Endothelial cell of umbilical vein (primary cell): ENCODE measurements at regions not wholly inside any gene's neighbourhood (a gene's known extent, or its start where the extent isn't known, plus 50 kb on each side); places are given as distances from the start of the nearest gene placed in this dataset.

Experiments
- BruUV-seq: library from RNA; stranded (reverse); fragments of 400-500 nt; replicated peaks from 2 replicates; lab custom pipeline; 2021; lab: Mats Ljungman, UMichigan
- CTCF ChIA-PET: fragments of 300-600, 350-600 bp; sonication (Branson Sonifier 250); formaldehyde crosslinking; loops from one replicate; lab custom pipeline; 2021; ENCODE audit warnings: antibody characterized with exemption, inconsistent platforms; lab: Charles Lee
- POLR2A ChIA-PET: fragments of 300-600, 350-600 bp; sonication (Branson Sonifier 250); formaldehyde crosslinking; loops from one replicate; lab custom pipeline; 2021; ENCODE audit warnings: antibody characterized with exemption, inconsistent platforms; lab: Charles Lee
- DNase-seq: peaks from one replicate; pipeline ENCODE4 v3.0.0-alpha.2; 2011; ENCODE audit warnings: low read depth, low spot score
- FAIRE-seq: peaks from 2 replicates; lab custom pipeline; 2011; peaks lifted over from hg19 to GRCh38; lab: Jason Lieb, UNC
- H2AFZ ChIP-seq: 2 replicates; pipeline ENCODE4 v1.6.0; 2012; ENCODE audit warnings: low read depth, low read length, control low read depth, inconsistent platforms
- H3K27ac ChIP-seq: 2 replicates; pipeline ENCODE4 v1.5.1; 2011; ENCODE audit warnings: low read depth, mild to moderate bottlenecking, control low read depth, low read length, moderate library complexity; ENCODE audit not compliant: insufficient read depth
- H3K27me3 ChIP-seq, 2 experiments: 2 replicates each; pipeline versions ENCODE4 v1.6.0 to v1.6.1; 2011; ENCODE audit warnings: low read length in 2 of 2, mixed read lengths in 1 of 2; ENCODE audit not compliant: control insufficient read depth in 2 of 2, insufficient read depth in 2 of 2
- H3K36me3 ChIP-seq, 2 experiments: 2 replicates in 1 of 2; 3 replicates in 1 of 2; pipeline ENCODE4 v1.5.1; 2011; ENCODE audit warnings: low read length in 2 of 2, mild to moderate bottlenecking in 1 of 2, moderate library complexity in 1 of 2; ENCODE audit not compliant: control insufficient read depth in 2 of 2, insufficient read depth in 2 of 2; ENCODE audit errors: extremely low read depth in 1 of 2
- H3K4me1 ChIP-seq: 3 replicates; pipeline ENCODE4 v1.5.1; 2011; ENCODE audit warnings: mild to moderate bottlenecking, low read length; ENCODE audit not compliant: control insufficient read depth, insufficient read depth; ENCODE audit errors: extremely low read depth
- H3K4me2 ChIP-seq: 2 replicates; pipeline ENCODE4 v1.6.1; 2011; ENCODE audit warnings: low read length, control low read depth, mixed read lengths; ENCODE audit not compliant: insufficient read depth
- H3K4me3 ChIP-seq, 3 experiments: fragments of 200-600 bp in 1 of 3; sonication (generic), shearing (Covaris generic) in 1 of 3; replicated peaks in 1 of 3; 2 replicates each; pipeline ENCODE4 v1.5.1; 2011 to 2016; ENCODE audit warnings: control low read depth in 3 of 3, low read length in 3 of 3, mild to moderate bottlenecking in 2 of 3, inconsistent platforms in 1 of 3, low read depth in 1 of 3, moderate library complexity in 1 of 3; ENCODE audit not compliant: insufficient read depth in 1 of 3
- H3K79me2 ChIP-seq: 2 replicates; pipeline ENCODE4 v1.6.0; 2012; ENCODE audit warnings: low read length, inconsistent platforms; ENCODE audit not compliant: control insufficient read depth, insufficient read depth
- H3K9ac ChIP-seq: replicated peaks from 2 replicates; pipeline ENCODE3; 2011; ENCODE audit warnings: low read length, control low read depth; ENCODE audit not compliant: insufficient read depth; ENCODE audit errors: extremely low read depth
- H3K9me1 ChIP-seq: replicated peaks from 3 replicates; pipeline ENCODE4 v1.6.0; 2011; ENCODE audit warnings: mild to moderate bottlenecking, low read length; ENCODE audit not compliant: control insufficient read depth, insufficient read depth; ENCODE audit errors: extremely low read depth
- H3K9me3 ChIP-seq: replicated peaks from 2 replicates; pipeline ENCODE4 v1.5.1; 2012; ENCODE audit warnings: low read length, inconsistent platforms; ENCODE audit not compliant: control insufficient read depth, insufficient read depth
- H4K20me1 ChIP-seq: replicated peaks from 2 replicates; pipeline ENCODE3; 2011; ENCODE audit warnings: mild to moderate bottlenecking, low read length; ENCODE audit not compliant: control insufficient read depth, insufficient read depth; ENCODE audit errors: extremely low read depth
- EZH2 ChIP-seq: IDR thresholded peaks from 2 replicates; pipeline ENCODE4 v1.6.1; 2012; ENCODE audit warnings: borderline replicate concordance, low read depth, mild to moderate bottlenecking, moderate library complexity, low read length, inconsistent platforms; ENCODE audit not compliant: severe bottlenecking
- FOS ChIP-seq: IDR thresholded peaks from 2 replicates; pipeline ENCODE4 v1.6.1; 2011; ENCODE audit warnings: mild to moderate bottlenecking, low read length, moderate library complexity, borderline replicate concordance; ENCODE audit not compliant: insufficient read depth
- GATA2 ChIP-seq: IDR thresholded peaks from 2 replicates; pipeline ENCODE4 v1.7.0; 2011; ENCODE audit warnings: low read depth, mild to moderate bottlenecking, moderate library complexity, mixed read lengths, low read length; ENCODE audit not compliant: insufficient read length, insufficient read depth
- JUN ChIP-seq: IDR thresholded peaks from 2 replicates; pipeline ENCODE4 v1.6.1; 2011; ENCODE audit warnings: borderline replicate concordance, low read depth; ENCODE audit not compliant: insufficient read length, insufficient read depth
- MYC ChIP-seq: IDR thresholded peaks from one replicate; pipeline ENCODE4 v1.6.1; 2011; ENCODE audit warnings: mild to moderate bottlenecking, low read depth, low read length
- POLR2A ChIP-seq: IDR thresholded peaks from 2 replicates; pipeline ENCODE4 v1.6.1; 2012; ENCODE audit warnings: low read depth, mild to moderate bottlenecking, control low read depth, low read length
- POLR2AphosphoS5 ChIP-seq: IDR thresholded peaks from 2 replicates; pipeline ENCODE4 v1.6.1; 2012; ENCODE audit warnings: low read depth, mild to moderate bottlenecking, control low read depth, low read length, moderate library complexity; ENCODE audit not compliant: insufficient read depth
- dilution Hi-C: fragments of 300-500 bp; cut with MboI; formaldehyde crosslinking; loops from one replicate; pipeline ENCODE4 v1.15.0; 2019; ENCODE audit warnings: low sequenced_read_pairs; ENCODE audit not compliant: extremely low pct_ligation_motif_present
- intact Hi-C: fragments of 100-400 bp; cut with micrococcal nuclease; formaldehyde crosslinking; loops from one replicate; pipeline ENCODE4 v1.10.0; 2022
- TF ChIP-seq, protein P1 (sequence below), 2 donors: IDR thresholded peaks; 1 replicate in 1 of 2; 2 replicates in 1 of 2; pipeline ENCODE4 v1.5.1; 2011; ENCODE audit warnings: low read length in 2 of 2, mild to moderate bottlenecking in 2 of 2, moderate library complexity in 2 of 2, control low read depth in 1 of 2, inconsistent platforms in 1 of 2, low read depth in 1 of 2; ENCODE audit not compliant: insufficient read depth in 1 of 2; ENCODE audit errors: extremely low read depth in 1 of 2
- TF ChIP-seq, protein P2 (sequence below): IDR thresholded peaks from 2 replicates; pipeline ENCODE4 v1.6.1; 2011; ENCODE audit not compliant: insufficient read depth, insufficient read length

DNA sequence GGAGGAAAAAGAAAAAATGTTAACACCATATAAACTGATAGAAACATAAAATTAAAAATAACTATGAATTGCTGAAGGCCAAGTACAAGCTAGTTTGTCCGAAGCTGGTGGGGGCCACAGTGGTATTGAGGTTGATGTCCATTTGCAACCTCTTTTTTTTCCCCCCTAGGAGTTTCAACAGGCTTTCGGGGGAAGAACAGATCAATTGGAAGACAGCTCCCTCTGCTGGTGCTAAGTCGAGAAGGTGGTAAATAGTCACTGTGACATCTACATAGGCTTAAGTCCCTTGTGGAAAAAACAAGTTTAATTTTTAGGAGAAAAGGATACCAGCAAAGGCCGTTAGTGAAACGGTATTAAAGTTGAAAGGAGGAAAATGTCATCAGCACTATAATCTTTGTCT, 115.7 kb upstream of the ZXDA start:
- FAIRE-seq: peak; percentile 59
- dilution Hi-C loops (no loop called here), intact Hi-C loops (loop anchor here (2.0 kb wide), 1 partner anchor 107 kb away; no protein-coding TSS in a partner anchor)
- CTCF ChIA-PET: interaction anchor here (1.0 to 2.8 kb wide), 3 partner anchors 39 to 206 kb away, joined by 3 to 17 read pairs (median 4); no protein-coding TSS in a partner anchor
- Histone ChIP-seq H3K9ac (no peak overlapping the region), H3K79me2 (no peaks in the 10 kb centered on the region), H3K4me1 (no peaks in the 10 kb centered on the region), H3K36me3 (no peaks in the 10 kb centered on the region), H3K9me1 (no peaks in the 10 kb centered on the region), H3K9me3 (no peaks in the 10 kb centered on the region), H3K27me3 (no peaks in the 10 kb centered on the region), H4K20me1 (no peaks in the 10 kb centered on the region), H3K4me3 (no peak overlapping the region), H2AFZ (no peak overlapping the region), H3K4me2 (no peak overlapping the region), H3K27ac (no peak overlapping the region)
- DNase-seq: peak; percentile 19
- BruUV-seq: no TSS peak
- TF ChIP-seq MYC: no peak
- TF ChIP-seq, protein P1, sequence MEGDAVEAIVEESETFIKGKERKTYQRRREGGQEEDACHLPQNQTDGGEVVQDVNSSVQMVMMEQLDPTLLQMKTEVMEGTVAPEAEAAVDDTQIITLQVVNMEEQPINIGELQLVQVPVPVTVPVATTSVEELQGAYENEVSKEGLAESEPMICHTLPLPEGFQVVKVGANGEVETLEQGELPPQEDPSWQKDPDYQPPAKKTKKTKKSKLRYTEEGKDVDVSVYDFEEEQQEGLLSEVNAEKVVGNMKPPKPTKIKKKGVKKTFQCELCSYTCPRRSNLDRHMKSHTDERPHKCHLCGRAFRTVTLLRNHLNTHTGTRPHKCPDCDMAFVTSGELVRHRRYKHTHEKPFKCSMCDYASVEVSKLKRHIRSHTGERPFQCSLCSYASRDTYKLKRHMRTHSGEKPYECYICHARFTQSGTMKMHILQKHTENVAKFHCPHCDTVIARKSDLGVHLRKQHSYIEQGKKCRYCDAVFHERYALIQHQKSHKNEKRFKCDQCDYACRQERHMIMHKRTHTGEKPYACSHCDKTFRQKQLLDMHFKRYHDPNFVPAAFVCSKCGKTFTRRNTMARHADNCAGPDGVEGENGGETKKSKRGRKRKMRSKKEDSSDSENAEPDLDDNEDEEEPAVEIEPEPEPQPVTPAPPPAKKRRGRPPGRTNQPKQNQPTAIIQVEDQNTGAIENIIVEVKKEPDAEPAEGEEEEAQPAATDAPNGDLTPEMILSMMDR (IDR thresholded peaks at IDR 0.05; ENCODE audit: extremely low read depth in 1 of 2, insufficient read depth in 1 of 2, low read depth in 1 of 2, low read length in 2 of 2): peak; percentile 14 to 36
- TF ChIP-seq EZH2: no peak
- POLR2A ChIA-PET: no interaction called here

DNA sequence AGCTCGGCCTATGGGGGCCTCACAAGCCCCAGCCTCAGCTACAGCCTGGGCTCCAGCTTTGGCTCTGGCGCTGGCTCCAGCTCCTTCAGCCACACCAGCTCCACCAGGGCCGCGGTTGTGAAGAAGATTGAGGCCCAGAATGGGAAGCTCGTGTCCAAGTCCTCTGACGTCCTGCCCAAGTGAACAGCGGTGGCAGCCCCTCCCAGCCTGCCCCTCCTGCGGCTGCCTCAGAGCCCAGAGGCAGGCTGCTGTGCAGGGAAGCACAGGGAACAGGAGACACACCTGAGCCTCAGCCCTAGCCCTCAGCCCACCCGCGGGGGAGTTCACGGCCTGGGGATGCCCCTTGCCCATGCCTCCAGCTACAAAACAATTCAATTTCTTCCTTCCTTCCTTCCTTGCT, 75.7 kb upstream of the ZXDA start:
- Histone ChIP-seq H4K20me1 (no peaks in the 10 kb centered on the region), H2AFZ (no peak overlapping the region), H3K79me2 (no peaks in the 10 kb centered on the region), H3K9me1 (no peaks in the 10 kb centered on the region), H3K4me3 (no peak overlapping the region), H3K9ac (no peak overlapping the region), H3K27ac (no peak overlapping the region), H3K4me1 (no peaks in the 10 kb centered on the region), H3K9me3 (no peaks in the 10 kb centered on the region), H3K4me2 (no peak overlapping the region), H3K27me3 (no peaks in the 10 kb centered on the region), H3K36me3 (no peaks in the 10 kb centered on the region)
- BruUV-seq: no TSS peak
- intact Hi-C loops: no loop called here
- ChIA-PET CTCF (interaction anchor here (1.1 kb wide), 1 partner anchor 40 kb away, joined by 3 read pairs; no protein-coding TSS in a partner anchor), POLR2A (no interaction called here)
- DNase-seq: no peak
- no peak for FAIRE-seq
- dilution Hi-C loops: no loop called here
- TF ChIP-seq JUN (no peak), MYC (no peak), POLR2A (no peak), POLR2AphosphoS5 (no peak), FOS (no peak), EZH2 (no peak), GATA2 (no peak)
- TF ChIP-seq, protein P1 (IDR thresholded peaks at IDR 0.05; ENCODE audit: extremely low read depth in 1 of 2, insufficient read depth in 1 of 2, low read depth in 1 of 2, low read length in 2 of 2): no peak
- TF ChIP-seq, protein P2, sequence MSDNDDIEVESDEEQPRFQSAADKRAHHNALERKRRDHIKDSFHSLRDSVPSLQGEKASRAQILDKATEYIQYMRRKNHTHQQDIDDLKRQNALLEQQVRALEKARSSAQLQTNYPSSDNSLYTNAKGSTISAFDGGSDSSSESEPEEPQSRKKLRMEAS: no peak
